ENCODE measurements at regions not wholly inside any gene's neighbourhood (a gene's known extent, or its start where the extent isn't known, plus 50 kb on each side); places are given as distances from the start of the nearest gene placed in this dataset.

- peaks cover 5% of the 10 kb centered on the region; the same call in 2 of the 3 replicates for H3K9me3 Mint-ChIP-seq
- H3K36me3 ChIP-seq (ENCODE audit: insufficient read depth): 0 out of 2 replicates have a peak, but pooled peaks cover 3% of the 10 kb centered on the region
- ATAC-seq (no peak), DNase-seq (ENCODE audit: low spot score) (no peak)
- no peaks in the 10 kb centered on the region; the same call in 1 of the 3 replicates for H3K36me3 Mint-ChIP-seq (ENCODE audit: low read depth)
- no peak overlapping the region for H3K4me2 ChIP-seq
- H3K27me3 Mint-ChIP-seq (ENCODE audit: insufficient read depth, low read depth, poor library complexity): no peaks in the 10 kb centered on the region
- no peak overlapping the region for H3K4me3 ChIP-seq
- H3K4me3 Mint-ChIP-seq: no peak overlapping the region
- no peaks in the 10 kb centered on the region for H3K27me3 ChIP-seq (ENCODE audit: insufficient read depth)
- no peaks in the 10 kb centered on the region for H3K9me2 ChIP-seq (ENCODE audit: insufficient read depth)
- no peak overlapping the region for H3K27ac ChIP-seq (ENCODE audit: low read depth)
- no peaks in the 10 kb centered on the region for H3K79me2 ChIP-seq (replicated peaks; ENCODE audit: insufficient read depth)
- H4K20me1 ChIP-seq (replicated peaks; ENCODE audit: insufficient read depth): no peaks in the 10 kb centered on the region
- TF ChIP-seq CREB1 (CRISPR knock-in tag; IDR thresholded peaks at IDR 0.05; ENCODE audit: low read depth) (no peak), JUNB (IDR thresholded peaks at IDR 0.05; ENCODE audit: unreplicated experiment) (no peak), REST (IDR thresholded peaks at IDR 0.05; ENCODE audit: unreplicated experiment) (no peak), ZNF331 (CRISPR knock-in tag; IDR thresholded peaks at IDR 0.05; ENCODE audit: low read depth) (no peak), CTCF (conservative IDR thresholded peaks at IDR 0.05; ENCODE audit: low read depth in 2 of 2) (no peak), EZH2phosphoT487 (IDR thresholded peaks at IDR 0.05; ENCODE audit: unreplicated experiment) (no peak), NANOG (IDR thresholded peaks at IDR 0.05; ENCODE audit: borderline replicate concordance) (no peak), EZH2 (IDR thresholded peaks at IDR 0.05; ENCODE audit: low read depth, unreplicated experiment) (no peak), STAT1 (IDR thresholded peaks at IDR 0.05; ENCODE audit: unreplicated experiment) (no peak), ETS1 (IDR thresholded peaks at IDR 0.05) (no peak), POLR2AphosphoS5 (IDR thresholded peaks at IDR 0.05; ENCODE audit: low read depth) (no peak), ZNF462 (CRISPR knock-in tag; IDR thresholded peaks at IDR 0.05) (no peak), ZNF114 (CRISPR knock-in tag; IDR thresholded peaks at IDR 0.05) (no peak)
- H3K4me1 Mint-ChIP-seq: peaks cover 9% of the 10 kb centered on the region; the same call in 2 of the 3 replicates
- H3K27ac Mint-ChIP-seq: no peak overlapping the region
- H2AFZ ChIP-seq: no peak overlapping the region
- H3F3A ChIP-seq (replicated peaks; ENCODE audit: low read depth): no peaks in the 10 kb centered on the region
- no peaks in the 10 kb centered on the region for H3K4me1 ChIP-seq (ENCODE audit: insufficient read depth)
These were observed 885.3 kb downstream of the TBC1D22A start for GRCh38 chr22:47647720-47648119.

Data from GM23338 (cell line).